SKM-1 (cell line): ENCODE measurements at regions not wholly inside any gene's neighbourhood (a gene's known extent, or its start where the extent isn't known, plus 50 kb on each side); places are given as distances from the start of the nearest gene placed in this dataset.
"Not testable (repeated sequence)": the region's sequence is repeated elsewhere in the genome, so short reads cannot be mapped to it uniquely, and the experiment has no call there.

Source experiments
- DNase-seq: peaks from one replicate; lab custom pipeline; 2025; ENCODE audit not compliant: unreplicated experiment; lab: John Stamatoyannopoulos, UW

- DNase-seq = no peak
These were observed 128.4 kb upstream of the GOT2 start for GRCh38 chr16:58862334-58863021.

- DNase-seq = peak; percentile 39
These were observed 126.0 kb upstream of the GOT2 start for GRCh38 chr16:58859958-58860669.

GRCh38 chr16:58858577-58858976 is 124.5 kb upstream of the GOT2 start:
- DNase-seq = not testable (repeated sequence)

DNA sequence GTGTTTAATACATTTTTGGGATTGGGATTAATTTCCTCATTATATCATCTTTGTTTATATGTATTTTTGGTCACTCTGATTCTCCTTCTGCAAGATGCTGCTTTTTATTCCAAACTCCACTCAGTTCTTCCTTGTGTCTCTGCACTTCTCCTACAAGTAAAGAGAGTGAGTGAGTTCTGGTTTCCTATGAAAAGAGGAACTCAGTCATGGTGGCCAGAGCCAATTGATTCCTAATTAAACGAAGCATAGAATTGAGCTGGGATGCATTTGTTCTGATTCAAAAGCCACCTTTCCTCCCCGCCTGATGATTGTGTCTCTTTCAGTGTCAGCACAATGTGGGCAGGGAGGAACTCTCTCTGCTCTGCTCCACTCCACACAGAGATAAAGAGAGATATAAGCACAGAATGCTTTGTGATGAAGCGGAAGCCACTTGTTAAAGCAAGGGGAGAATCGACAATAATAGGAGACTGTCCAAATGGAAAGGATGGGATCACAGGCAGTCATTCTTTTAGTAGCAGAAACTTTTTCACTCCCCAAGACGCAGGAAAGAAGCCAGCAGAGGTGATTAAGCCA is 121.3 kb upstream of the GOT2 start:
- peak; percentile 7 for DNase-seq

DNA sequence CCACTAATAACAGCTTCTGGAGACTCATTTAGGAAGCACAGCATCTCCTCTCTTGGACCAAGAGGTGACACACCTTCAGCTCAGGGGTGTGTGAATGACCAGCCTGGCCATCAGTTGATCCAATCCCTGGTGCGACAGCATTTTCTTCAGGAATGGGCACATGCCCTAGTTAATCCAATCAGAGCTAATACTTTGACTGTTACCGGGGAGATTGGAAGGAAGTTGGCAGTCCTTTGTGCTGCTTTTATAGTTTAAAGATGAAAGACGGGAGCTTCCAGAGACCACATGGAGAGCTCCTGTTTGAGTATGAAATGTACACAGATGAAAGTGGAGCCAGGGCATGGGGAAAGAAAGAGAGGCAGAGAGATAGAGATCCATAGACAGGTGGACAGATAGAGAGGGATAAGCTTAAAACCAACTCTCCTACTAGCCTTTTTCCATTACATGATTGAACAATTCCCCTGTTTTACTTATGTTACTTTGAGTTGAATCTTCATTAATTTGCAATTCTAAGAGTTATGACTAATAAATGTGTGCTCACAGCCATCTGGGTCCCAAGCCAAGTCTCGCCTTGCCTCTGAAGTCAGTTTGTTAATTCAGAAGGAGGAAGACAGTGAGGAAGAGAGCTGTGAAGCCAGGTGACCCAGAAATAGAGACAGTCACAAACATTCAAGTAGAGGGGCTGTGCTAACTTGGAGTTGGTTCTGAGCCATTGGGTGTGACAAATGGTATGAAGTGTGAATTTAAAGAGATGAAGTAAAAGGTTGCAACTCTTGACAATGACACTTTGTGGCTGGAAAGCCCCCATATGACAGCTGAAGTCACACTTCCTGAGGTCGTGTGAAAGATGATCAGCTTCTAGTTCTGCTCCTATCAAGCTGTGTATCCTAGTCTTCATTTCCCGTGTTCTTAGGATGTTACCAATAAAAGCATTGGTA is 120.0 kb upstream of the GOT2 start:
- no peak for DNase-seq

- DNase-seq = no peak
These were observed 116.5 kb upstream of the GOT2 start for GRCh38 chr16:58850678-58851020.

- DNase-seq = no peak
These were observed 116.0 kb upstream of the GOT2 start for GRCh38 chr16:58850019-58850677.

DNA sequence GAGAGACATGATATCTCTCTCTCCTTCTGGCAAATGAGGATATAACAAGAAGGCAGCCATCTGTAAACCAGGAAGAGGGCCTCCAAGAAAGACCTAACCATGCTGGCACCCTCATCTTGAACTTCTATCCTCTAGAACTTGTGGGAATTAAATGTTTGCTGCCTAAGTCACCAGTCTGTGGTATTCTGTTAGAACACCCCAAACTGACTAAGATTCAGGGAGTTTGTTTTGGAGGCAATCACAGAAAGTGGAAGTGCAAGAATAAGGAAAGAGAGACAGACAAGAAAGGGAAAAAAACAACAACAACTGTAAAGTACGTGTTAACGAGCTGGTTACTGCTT is 114.5 kb upstream of the GOT2 start:
- no peak for DNase-seq

DNA sequence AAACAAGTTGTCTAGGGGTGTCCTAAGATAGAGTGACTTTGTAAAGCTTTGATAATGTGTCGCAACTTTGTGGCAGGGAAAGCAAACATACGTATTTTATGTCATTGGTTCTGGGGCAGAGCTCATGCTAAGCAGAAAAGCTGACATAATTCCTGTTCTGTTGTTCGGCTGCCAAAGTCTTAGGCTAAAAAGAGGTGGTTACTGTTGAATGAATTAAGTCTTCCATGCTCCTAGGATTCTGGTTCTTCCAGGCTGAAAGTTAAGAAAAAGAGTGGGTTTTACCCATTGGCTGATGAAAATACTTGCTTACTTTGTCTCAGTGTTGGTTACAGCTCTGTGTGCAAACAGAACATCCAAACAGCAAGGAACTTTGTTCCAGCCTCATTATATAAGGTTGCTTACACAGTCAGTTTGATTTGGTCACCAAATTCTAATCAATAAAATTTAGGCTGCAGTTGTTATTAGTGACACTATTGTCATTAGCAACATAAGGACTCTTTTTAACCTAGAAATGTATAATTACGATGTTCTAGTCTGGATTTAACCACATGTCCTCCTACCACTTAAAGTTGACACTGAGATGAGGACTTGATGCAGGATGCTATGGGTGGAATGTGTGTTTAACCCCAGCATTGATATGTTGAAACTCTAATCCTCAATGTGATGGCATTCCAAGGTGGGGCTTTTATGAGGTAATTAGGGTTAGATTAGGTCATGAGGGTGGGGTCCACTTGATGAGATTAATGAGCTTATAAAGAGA is 114.0 kb upstream of the GOT2 start:
- DNase-seq = no peak

- DNase-seq = not testable (repeated sequence)
These were observed 112.1 kb upstream of the GOT2 start for GRCh38 chr16:58846226-58846625.

DNA sequence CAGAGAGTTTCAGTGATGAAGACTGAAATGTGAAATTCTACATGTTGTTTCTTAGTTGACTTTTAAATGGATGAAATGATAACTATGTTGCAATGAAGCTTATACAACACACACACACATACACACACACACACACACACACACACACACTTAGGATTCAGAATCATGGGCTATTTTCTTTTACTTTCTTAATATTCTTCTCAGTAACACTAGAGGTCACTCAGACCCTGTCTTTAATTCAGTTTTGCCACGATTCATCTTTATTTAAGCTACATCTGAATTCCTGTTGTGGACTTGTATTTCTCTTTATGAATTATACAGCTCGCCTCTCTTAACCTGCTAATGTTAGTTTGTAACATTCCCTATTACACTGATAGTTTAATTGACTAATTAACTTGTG is 109.6 kb upstream of the GOT2 start:
- DNase-seq = peak; percentile 55

GRCh38 chr16:58842746-58843145 is 108.6 kb upstream of the GOT2 start:
- no peak for DNase-seq

- no peak for DNase-seq
These were observed 108.0 kb upstream of the GOT2 start for GRCh38 chr16:58842156-58842555.

GRCh38 chr16:58837950-58838349 is 103.8 kb upstream of the GOT2 start:
- no peak for DNase-seq

GRCh38 chr16:58836427-58836826 is 102.3 kb upstream of the GOT2 start:
- no peak for DNase-seq

GRCh38 chr16:58832386-58832895 is 98.3 kb upstream of the GOT2 start:
- no peak for DNase-seq

GRCh38 chr16:58831386-58831785 is 97.3 kb upstream of the GOT2 start:
- no peak for DNase-seq

- no peak for DNase-seq
These were observed 94.9 kb upstream of the GOT2 start for GRCh38 chr16:58828901-58829545.

GRCh38 chr16:58824201-58824600 is 90.1 kb upstream of the GOT2 start:
- DNase-seq = no peak

DNA sequence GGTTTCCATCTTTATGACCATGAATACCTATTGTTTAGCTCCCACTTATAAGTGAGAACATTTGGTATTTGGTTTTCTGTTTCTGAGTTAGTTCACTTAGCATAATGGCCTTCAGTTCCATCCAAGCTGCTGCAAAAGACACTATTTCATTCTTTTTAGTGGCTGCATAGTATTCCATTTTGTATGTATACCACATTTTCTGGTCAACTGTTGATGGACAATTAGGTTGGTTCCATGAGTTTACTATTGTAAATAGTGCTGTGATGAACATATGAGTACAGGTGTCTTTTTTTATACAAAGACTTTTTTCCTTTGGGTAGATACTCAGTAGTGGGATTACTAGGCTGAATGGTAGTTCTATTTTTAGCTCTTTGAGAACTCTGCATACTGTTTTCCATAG is 87.8 kb upstream of the GOT2 start:
- no peak for DNase-seq
